Calu3 (cell line): ENCODE measurements at regions not wholly inside any gene's neighbourhood (a gene's known extent, or its start where the extent isn't known, plus 50 kb on each side); places are given as distances from the start of the nearest gene placed in this dataset.

Experiments
- BruUV-seq: library from RNA; stranded (reverse); fragments of 400-500 nt; replicated peaks from 2 replicates; lab custom pipeline; 2021; lab: Mats Ljungman, UMichigan
- CTCF ChIA-PET: fragments of 300-600 bp; sonication (Branson Sonifier 250); formaldehyde crosslinking; loops from one replicate; lab custom pipeline; 2022; ENCODE audit warnings: antibody characterized with exemption; lab: Charles Lee
- DNase-seq: peaks from one replicate; pipeline ENCODE4 v3.0.0; 2022
- H3K27ac Mint-ChIP-seq: one replicate; pipeline ENCODE4 v1.8.0; 2022; ENCODE audit warnings: mixed read lengths; ENCODE audit not compliant: unreplicated experiment
- H3K27me3 Mint-ChIP-seq: one replicate; pipeline ENCODE4 v1.8.0; 2022; ENCODE audit warnings: mixed read lengths; ENCODE audit not compliant: unreplicated experiment
- H3K36me3 Mint-ChIP-seq: one replicate; pipeline ENCODE4 v1.8.0; 2022; ENCODE audit warnings: mild to moderate bottlenecking, moderate library complexity, mixed read lengths; ENCODE audit not compliant: insufficient read depth, unreplicated experiment
- H3K4me1 Mint-ChIP-seq: one replicate; pipeline ENCODE4 v1.8.0; 2022; ENCODE audit warnings: mild to moderate bottlenecking, low read depth, mixed read lengths; ENCODE audit not compliant: unreplicated experiment
- H3K4me3 Mint-ChIP-seq: one replicate; pipeline ENCODE4 v1.8.0; 2022; ENCODE audit warnings: mild to moderate bottlenecking, low read depth, moderate library complexity, mixed read lengths; ENCODE audit not compliant: unreplicated experiment
- H3K9me3 Mint-ChIP-seq: one replicate; pipeline ENCODE4 v1.8.0; 2022; ENCODE audit warnings: low read depth, mixed read lengths; ENCODE audit not compliant: unreplicated experiment
- CTCF ChIP-seq: fragments of 200-600 bp; IDR thresholded peaks from one replicate; pipeline ENCODE4 v1.8.0; 2022; ENCODE audit warnings: antibody characterized with exemption; ENCODE audit not compliant: unreplicated experiment
- intact Hi-C: fragments of 100-400 bp; cut with micrococcal nuclease; formaldehyde crosslinking; loops from one replicate; pipeline ENCODE4 v1.10.0; 2022; ENCODE audit not compliant: unreplicated experiment

GRCh38 chr2:150860301-150860700, 372.8 kb upstream of the RND3 start:
- intact Hi-C loops = no loop called here
- H3K36me3 Mint-ChIP-seq = no peaks in the 10 kb centered on the region
- TF ChIP-seq CTCF = no peak
- BruUV-seq = no TSS peak
- peaks cover 6% of the 10 kb centered on the region for H3K9me3 Mint-ChIP-seq
- no peak overlapping the region for H3K4me3 Mint-ChIP-seq
- CTCF ChIA-PET = no interaction called here
- peaks cover 38% of the 10 kb centered on the region for H3K4me1 Mint-ChIP-seq
- no peak for DNase-seq
- H3K27me3 Mint-ChIP-seq = no peaks in the 10 kb centered on the region
- H3K27ac Mint-ChIP-seq = no peak overlapping the region

DNA sequence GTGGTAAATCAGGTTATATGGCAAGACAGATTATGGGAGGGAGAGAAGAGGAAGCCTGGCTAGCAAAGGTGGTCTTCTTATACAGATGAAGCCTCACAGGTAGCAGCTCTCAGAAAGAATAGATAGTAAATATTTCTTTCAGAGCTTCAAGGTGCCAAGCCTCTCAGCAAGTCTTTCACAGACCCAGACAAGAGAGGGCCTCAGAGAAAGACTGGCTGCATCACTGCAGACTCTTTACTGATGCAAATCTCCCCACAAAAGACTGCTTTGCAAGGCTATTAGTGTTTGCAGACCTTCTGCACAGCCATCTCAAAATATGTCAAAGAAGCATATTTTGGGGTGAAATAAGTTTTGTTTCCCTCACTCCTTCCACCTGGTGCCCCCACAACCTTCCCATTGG, 372.4 kb upstream of the RND3 start:
- H3K36me3 Mint-ChIP-seq = no peaks in the 10 kb centered on the region
- CTCF ChIA-PET = no interaction called here
- no peaks in the 10 kb centered on the region for H3K27me3 Mint-ChIP-seq
- intact Hi-C loops = loop anchor here (10.0 kb wide), 1 partner anchor 195 kb away; no protein-coding TSS in a partner anchor
- H3K27ac Mint-ChIP-seq = no peak overlapping the region
- BruUV-seq = no TSS peak
- H3K9me3 Mint-ChIP-seq = peaks cover 3% of the 10 kb centered on the region
- no peak for TF ChIP-seq CTCF
- no peak for DNase-seq
- H3K4me3 Mint-ChIP-seq = no peak overlapping the region
- peaks cover 39% of the 10 kb centered on the region for H3K4me1 Mint-ChIP-seq

GRCh38 chr2:150859162-150859561, 371.7 kb upstream of the RND3 start:
- Mint-ChIP-seq H3K9me3 (no peaks in the 10 kb centered on the region), H3K36me3 (no peaks in the 10 kb centered on the region), H3K4me1 (peaks cover 46% of the 10 kb centered on the region), H3K27me3 (no peaks in the 10 kb centered on the region), H3K4me3 (no peak overlapping the region), H3K27ac (no peak overlapping the region)
- BruUV-seq = no TSS peak
- intact Hi-C loops = loop anchor here (10.0 kb wide), 1 partner anchor 196 kb away; no protein-coding TSS in a partner anchor
- CTCF ChIA-PET = no interaction called here
- DNase-seq = no peak
- TF ChIP-seq CTCF = no peak

- CTCF ChIA-PET = no interaction called here
- intact Hi-C loops = loop anchor here (10.0 kb wide), 1 partner anchor 196 kb away; no protein-coding TSS in a partner anchor
- Mint-ChIP-seq H3K9me3 (no peaks in the 10 kb centered on the region), H3K27ac (no peak overlapping the region), H3K36me3 (no peaks in the 10 kb centered on the region), H3K4me1 (peaks cover 54% of the 10 kb centered on the region), H3K4me3 (no peak overlapping the region), H3K27me3 (no peaks in the 10 kb centered on the region)
- no peak for DNase-seq
- no TSS peak for BruUV-seq
- no peak for TF ChIP-seq CTCF
These were observed 370.9 kb upstream of the RND3 start for GRCh38 chr2:150858382-150858781.
